Neural cell (in vitro differentiated cells): ENCODE measurements at regions not wholly inside any gene's neighbourhood (a gene's known extent, or its start where the extent isn't known, plus 50 kb on each side); places are given as distances from the start of the nearest gene placed in this dataset.

Experiments used
- H2AFZ ChIP-seq: fragments of 200-600, 300-800 bp; sonication (generic), shearing (Covaris generic); 2 replicates; pipeline ENCODE4 v1.6.0; 2014; ENCODE audit warnings: low read depth, mild to moderate bottlenecking, antibody characterized with exemption, low read length, moderate library complexity
- H3F3A ChIP-seq: fragments of 200-600 bp; shearing (Covaris generic); 2 replicates; pipeline ENCODE4 v1.6.1; 2016; ENCODE audit warnings: mild to moderate bottlenecking, moderate library complexity, mixed read lengths, antibody characterized with exemption, low read length; ENCODE audit not compliant: insufficient read depth, poor library complexity, severe bottlenecking
- H3K27ac ChIP-seq: fragments of 200-600, 300-800 bp; sonication (generic), shearing (Covaris generic); 2 replicates; pipeline ENCODE4 v1.5.1; 2014; ENCODE audit warnings: mild to moderate bottlenecking, low read length, moderate library complexity
- H3K27me3 ChIP-seq: fragments of 300-800, 200-600 bp; sonication (generic), shearing (Covaris generic); 2 replicates; pipeline ENCODE4 v1.6.0; 2014; ENCODE audit warnings: mild to moderate bottlenecking, low read depth, low read length, moderate library complexity; ENCODE audit not compliant: insufficient read depth
- H3K36me3 ChIP-seq: fragments of 300-800, 200-600 bp; sonication (generic), shearing (Covaris generic); 2 replicates; pipeline ENCODE4 v1.5.1; 2014; ENCODE audit warnings: mild to moderate bottlenecking, antibody characterized with exemption, low read length, moderate library complexity; ENCODE audit not compliant: insufficient read depth
- H3K4me2 ChIP-seq: fragments of 300-800, 200-600 bp; sonication (generic), shearing (Covaris generic); 2 replicates; pipeline ENCODE4 v1.6.0; 2014; ENCODE audit warnings: mild to moderate bottlenecking, low read length
- H3K4me3 ChIP-seq: fragments of 300-800, 200-600 bp; sonication (generic), shearing (Covaris generic); 2 replicates; pipeline ENCODE4 v1.5.1; 2014; ENCODE audit warnings: mild to moderate bottlenecking, low read length, moderate library complexity
- H3K79me2 ChIP-seq: fragments of 200-600 bp; shearing (Covaris generic); replicated peaks from 2 replicates; pipeline ENCODE4 v1.6.0; 2014; ENCODE audit warnings: mild to moderate bottlenecking, low read length, moderate library complexity; ENCODE audit not compliant: insufficient read depth
- H3K9ac ChIP-seq: fragments of 300-800, 200-600 bp; sonication (generic), shearing (Covaris generic); 2 replicates; pipeline ENCODE4 v1.6.1; 2016; ENCODE audit warnings: mild to moderate bottlenecking, low read length, mixed read lengths
- H3K9me2 ChIP-seq: fragments of 200-600 bp; shearing (Covaris generic); 2 replicates; pipeline ENCODE4 v1.6.1; 2016; ENCODE audit warnings: mild to moderate bottlenecking, low read length, mixed read lengths; ENCODE audit not compliant: insufficient read depth
- H3K9me3 ChIP-seq: fragments of 200-600, 300-800 bp; sonication (generic), shearing (Covaris generic); 2 replicates; pipeline ENCODE4 v1.6.1; 2016; ENCODE audit warnings: mild to moderate bottlenecking, mixed run types, low read length, moderate library complexity, mixed read lengths
- H4K20me1 ChIP-seq: fragments of 200-600 bp; shearing (Covaris generic); 2 replicates; pipeline ENCODE4 v1.6.1; 2016; ENCODE audit warnings: mild to moderate bottlenecking, mixed run types; ENCODE audit not compliant: insufficient read depth
- EP300 ChIP-seq: fragments of 450-650 bp; conservative IDR thresholded peaks from 2 replicates; pipeline ENCODE4 v1.6.1; 2014; ENCODE audit warnings: antibody characterized with exemption, mild to moderate bottlenecking, moderate library complexity; ENCODE audit not compliant: poor library complexity, severe bottlenecking
- EZH2 ChIP-seq: fragments of 200-600, 300-800 bp; shearing (Covaris generic), sonication (generic); IDR thresholded peaks from 2 replicates; pipeline ENCODE4 v1.6.1; 2014; ENCODE audit warnings: antibody characterized with exemption, low read length, borderline replicate concordance, mild to moderate bottlenecking; ENCODE audit not compliant: insufficient read depth, poor library complexity, severe bottlenecking
- MXI1 ChIP-seq: fragments of 450-650 bp; conservative IDR thresholded peaks from 2 replicates; pipeline ENCODE4 v1.6.1; 2014; ENCODE audit warnings: antibody characterized with exemption, mild to moderate bottlenecking; ENCODE audit not compliant: poor library complexity, severe bottlenecking
- POLR2AphosphoS5 ChIP-seq: IDR thresholded peaks from 2 replicates; pipeline ENCODE4 v1.6.1; 2012
- RAD21 ChIP-seq: fragments of 450-650 bp; conservative IDR thresholded peaks from 2 replicates; pipeline ENCODE4 v1.6.1; 2014; ENCODE audit warnings: antibody characterized with exemption, mild to moderate bottlenecking, moderate library complexity
- REST ChIP-seq: IDR thresholded peaks from 2 replicates; pipeline ENCODE4 v1.6.1; 2012; ENCODE audit warnings: borderline replicate concordance
- SMC3 ChIP-seq: fragments of 450-650 bp; conservative IDR thresholded peaks from 2 replicates; pipeline ENCODE4 v1.6.1; 2014; ENCODE audit warnings: antibody characterized with exemption, mild to moderate bottlenecking, moderate library complexity; ENCODE audit not compliant: poor library complexity
- TAF1 ChIP-seq: IDR thresholded peaks from 2 replicates; pipeline ENCODE4 v1.6.1; 2012; ENCODE audit warnings: low read depth
- TF ChIP-seq, protein P1 (sequence below): fragments of 450-650 bp; IDR thresholded peaks from 2 replicates; pipeline ENCODE4 v1.5.1; 2014; ENCODE audit warnings: antibody characterized with exemption, mild to moderate bottlenecking, moderate library complexity; ENCODE audit not compliant: poor library complexity, severe bottlenecking

GRCh38 chr1:14220811-14221210, 377.7 kb upstream of the KAZN start:
- H3F3A ChIP-seq, result no peaks in the 10 kb centered on the region
- H3K27ac ChIP-seq, result no peak overlapping the region
- H2AFZ ChIP-seq, result no peak overlapping the region
- no peak overlapping the region for H3K4me3 ChIP-seq
- H3K79me2 ChIP-seq, result no peaks in the 10 kb centered on the region
- H3K4me2 ChIP-seq, result no peak overlapping the region
- no peaks in the 10 kb centered on the region for H4K20me1 ChIP-seq
- TF ChIP-seq TAF1 (no peak), SMC3 (no peak), EZH2 (no peak), POLR2AphosphoS5 (no peak), REST (no peak), EP300 (no peak), MXI1 (no peak), RAD21 (no peak)
- TF ChIP-seq, protein P1, sequence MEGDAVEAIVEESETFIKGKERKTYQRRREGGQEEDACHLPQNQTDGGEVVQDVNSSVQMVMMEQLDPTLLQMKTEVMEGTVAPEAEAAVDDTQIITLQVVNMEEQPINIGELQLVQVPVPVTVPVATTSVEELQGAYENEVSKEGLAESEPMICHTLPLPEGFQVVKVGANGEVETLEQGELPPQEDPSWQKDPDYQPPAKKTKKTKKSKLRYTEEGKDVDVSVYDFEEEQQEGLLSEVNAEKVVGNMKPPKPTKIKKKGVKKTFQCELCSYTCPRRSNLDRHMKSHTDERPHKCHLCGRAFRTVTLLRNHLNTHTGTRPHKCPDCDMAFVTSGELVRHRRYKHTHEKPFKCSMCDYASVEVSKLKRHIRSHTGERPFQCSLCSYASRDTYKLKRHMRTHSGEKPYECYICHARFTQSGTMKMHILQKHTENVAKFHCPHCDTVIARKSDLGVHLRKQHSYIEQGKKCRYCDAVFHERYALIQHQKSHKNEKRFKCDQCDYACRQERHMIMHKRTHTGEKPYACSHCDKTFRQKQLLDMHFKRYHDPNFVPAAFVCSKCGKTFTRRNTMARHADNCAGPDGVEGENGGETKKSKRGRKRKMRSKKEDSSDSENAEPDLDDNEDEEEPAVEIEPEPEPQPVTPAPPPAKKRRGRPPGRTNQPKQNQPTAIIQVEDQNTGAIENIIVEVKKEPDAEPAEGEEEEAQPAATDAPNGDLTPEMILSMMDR, result no peak
- H3K27me3 ChIP-seq, result no peaks in the 10 kb centered on the region
- no peaks in the 10 kb centered on the region for H3K9me3 ChIP-seq
- no peaks in the 10 kb centered on the region for H3K9me2 ChIP-seq
- H3K9ac ChIP-seq, result no peak overlapping the region
- no peaks in the 10 kb centered on the region for H3K36me3 ChIP-seq

DNA sequence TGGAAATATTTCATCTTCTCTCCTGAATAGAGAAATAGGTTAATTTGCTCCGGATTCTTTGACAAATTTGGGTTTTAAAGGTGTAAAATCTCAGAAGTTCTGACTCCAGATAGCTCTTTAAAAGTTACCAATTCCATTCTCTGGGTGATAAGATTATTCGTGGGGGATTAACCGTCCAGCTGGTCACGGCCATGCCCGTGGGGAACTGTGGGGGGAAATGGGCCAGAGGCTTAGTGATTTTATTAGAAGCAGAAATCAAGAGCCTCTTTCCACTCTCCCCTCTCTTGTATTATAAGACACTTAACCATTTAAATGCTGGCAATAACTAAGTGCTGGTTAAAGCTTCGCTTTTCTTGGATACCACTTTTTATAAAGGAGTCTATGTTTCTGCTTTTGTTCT, 376.4 kb upstream of the KAZN start:
- no peaks in the 10 kb centered on the region for H4K20me1 ChIP-seq

More for the DNA sequence above, 376.4 kb upstream of the KAZN start:
- no peak overlapping the region for H2AFZ ChIP-seq
- TF ChIP-seq, protein P1, result no peak
- no peak for TF ChIP-seq SMC3
- no peak for TF ChIP-seq POLR2AphosphoS5
- TF ChIP-seq RAD21, result no peak
- no peaks in the 10 kb centered on the region for H3F3A ChIP-seq
- H3K36me3 ChIP-seq, result no peaks in the 10 kb centered on the region
- H3K9ac ChIP-seq, result no peak overlapping the region
- no peaks in the 10 kb centered on the region for H3K9me3 ChIP-seq
- no peaks in the 10 kb centered on the region for H3K27me3 ChIP-seq
- H3K4me2 ChIP-seq, result no peak overlapping the region
- H3K27ac ChIP-seq, result no peak overlapping the region
- no peaks in the 10 kb centered on the region for H3K9me2 ChIP-seq
- H3K79me2 ChIP-seq, result no peaks in the 10 kb centered on the region
- H3K4me3 ChIP-seq, result no peak overlapping the region
